ENCODE measurements at regions not wholly inside any gene's neighbourhood (a gene's known extent, or its start where the extent isn't known, plus 50 kb on each side); places are given as distances from the start of the nearest gene placed in this dataset.
"Not testable (repeated sequence)": the region's sequence is repeated elsewhere in the genome, so short reads cannot be mapped to it uniquely, and the experiment has no call there.

- no peak for DNase-seq
These were observed 164.3 kb upstream of the FAM3C start for GRCh38 chr7:121560267-121560990.

GRCh38 chr7:121558288-121558687 lies 162.2 kb upstream of the FAM3C start:
- no peak for DNase-seq

- no peak for DNase-seq
These were observed 161.2 kb upstream of the FAM3C start for GRCh38 chr7:121557034-121557892.

GRCh38 chr7:121555558-121555957 lies 159.4 kb upstream of the FAM3C start:
- no peak for DNase-seq

- peak; percentile 60 for DNase-seq
These were observed 151.5 kb upstream of the FAM3C start for GRCh38 chr7:121547544-121548092.

- DNase-seq, result no peak
These were observed 150.8 kb upstream of the FAM3C start for GRCh38 chr7:121546632-121547543.

GRCh38 chr7:121545418-121545817 lies 149.3 kb upstream of the FAM3C start:
- no peak for DNase-seq

- DNase-seq, result no peak
These were observed 148.6 kb upstream of the FAM3C start for GRCh38 chr7:121544726-121545125.

- no peak for DNase-seq
These were observed 148.1 kb upstream of the FAM3C start for GRCh38 chr7:121544238-121544637.

- no peak for DNase-seq
These were observed 145.3 kb upstream of the FAM3C start for GRCh38 chr7:121541457-121541856.

- no peak for DNase-seq
These were observed 144.0 kb upstream of the FAM3C start for GRCh38 chr7:121540138-121540537.

GRCh38 chr7:121537031-121537430 lies 140.9 kb upstream of the FAM3C start:
- DNase-seq, result no peak

- no peak for DNase-seq
These were observed 135.3 kb upstream of the FAM3C start for GRCh38 chr7:121531175-121532070.

- DNase-seq, result peak; percentile 61
These were observed 134.4 kb upstream of the FAM3C start for GRCh38 chr7:121530227-121531174.

- DNase-seq, result no peak
These were observed 132.9 kb upstream of the FAM3C start for GRCh38 chr7:121529003-121529402.

GRCh38 chr7:121526210-121526609 lies 130.1 kb upstream of the FAM3C start:
- not testable (repeated sequence) for DNase-seq

- DNase-seq, result no peak
These were observed 129.2 kb upstream of the FAM3C start for GRCh38 chr7:121525155-121525819.

GRCh38 chr7:121521711-121522400 lies 125.7 kb upstream of the FAM3C start:
- DNase-seq, result no peak

GRCh38 chr7:121520911-121521310 lies 124.8 kb upstream of the FAM3C start:
- no peak for DNase-seq
